HG03108 (cell line): ENCODE measurements at regions not wholly inside any gene's neighbourhood (a gene's known extent, or its start where the extent isn't known, plus 50 kb on each side); places are given as distances from the start of the nearest gene placed in this dataset.
"Not testable (repeated sequence)": the region's sequence is repeated elsewhere in the genome, so short reads cannot be mapped to it uniquely, and the experiment has no call there.

Experiments used
- ATAC-seq: cut with Tn5 transposase; IDR thresholded peaks from one replicate; pipeline ENCODE4 v1.9.1; 2021; ENCODE audit warnings: moderate library complexity; ENCODE audit not compliant: unreplicated experiment

DNA sequence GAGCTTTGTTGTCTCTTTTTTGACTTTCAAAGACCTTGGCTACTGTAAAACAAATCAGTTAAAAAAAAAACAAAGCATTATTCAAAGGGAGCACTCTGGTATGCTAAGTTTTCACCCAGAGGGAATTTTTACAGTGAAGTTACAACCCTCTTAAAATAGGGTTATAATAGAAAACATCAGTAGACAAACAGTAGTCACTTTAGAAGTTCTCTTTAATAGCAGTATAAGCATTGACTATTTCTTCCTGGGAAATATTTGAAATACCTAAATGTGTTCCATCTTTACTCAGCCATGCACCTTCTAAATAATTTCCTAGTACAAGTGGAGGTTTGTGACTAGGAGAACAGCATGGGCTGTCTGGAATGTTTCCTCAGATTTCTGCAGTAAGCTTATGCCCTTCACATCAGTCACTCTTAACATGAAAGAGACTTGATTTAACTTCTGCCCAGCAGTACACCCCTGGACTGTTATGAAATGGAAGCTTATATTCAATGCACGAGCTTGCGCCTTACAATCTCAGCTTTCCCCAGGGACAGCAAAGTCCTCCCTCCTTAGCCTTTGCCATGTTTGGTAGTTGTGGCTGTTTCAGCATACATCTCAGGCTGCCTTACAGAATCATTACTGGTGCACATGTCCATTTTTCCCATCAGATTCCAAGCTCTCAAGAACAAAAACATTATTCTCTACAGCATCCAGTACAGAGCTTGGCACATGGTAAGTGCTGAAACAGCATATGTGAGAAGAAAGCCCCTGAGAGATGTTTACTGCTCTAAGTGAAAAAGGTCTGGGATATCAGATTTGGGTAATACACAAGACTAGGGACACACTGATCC lies 191.5 kb downstream of the ZNF608 start:
- ATAC-seq, result no peak

DNA sequence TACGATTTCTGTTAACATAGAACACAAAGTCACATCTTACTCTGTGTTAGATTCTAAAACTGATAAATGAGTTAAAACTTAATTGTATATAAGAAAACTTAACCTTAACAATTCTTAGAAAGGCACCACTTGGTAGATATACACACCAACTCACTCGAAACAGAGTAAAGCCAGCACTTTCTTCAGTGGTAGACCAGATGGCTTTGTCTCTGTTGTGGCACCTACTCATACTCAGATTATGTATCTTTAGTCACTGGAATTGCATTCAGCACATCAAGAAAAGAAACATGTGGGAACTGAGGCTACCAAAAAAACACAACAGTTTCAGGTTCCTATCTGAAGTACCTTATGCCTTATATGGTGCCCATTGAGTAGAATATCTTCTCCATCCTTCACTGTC lies 192.5 kb downstream of the ZNF608 start:
- ATAC-seq, result no peak

DNA sequence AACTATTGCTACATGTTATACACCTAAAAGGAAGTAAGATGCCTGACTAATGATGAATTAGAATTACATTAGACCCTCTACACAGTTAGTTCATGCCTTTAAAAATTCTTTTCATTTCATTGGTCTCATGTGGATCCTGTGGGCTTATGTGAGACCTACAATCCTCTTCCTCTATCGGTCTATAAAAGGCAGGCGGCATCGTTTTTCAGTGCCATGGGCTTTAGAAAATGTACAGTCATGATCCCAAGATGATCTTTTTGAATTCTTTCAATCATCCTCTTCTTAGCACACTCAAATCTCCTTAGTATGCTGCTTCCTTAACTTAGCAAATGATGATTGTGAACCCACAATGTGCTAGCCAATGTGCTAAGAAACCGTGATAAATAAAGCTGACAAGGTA lies 193.9 kb downstream of the ZNF608 start:
- ATAC-seq, result no peak

DNA sequence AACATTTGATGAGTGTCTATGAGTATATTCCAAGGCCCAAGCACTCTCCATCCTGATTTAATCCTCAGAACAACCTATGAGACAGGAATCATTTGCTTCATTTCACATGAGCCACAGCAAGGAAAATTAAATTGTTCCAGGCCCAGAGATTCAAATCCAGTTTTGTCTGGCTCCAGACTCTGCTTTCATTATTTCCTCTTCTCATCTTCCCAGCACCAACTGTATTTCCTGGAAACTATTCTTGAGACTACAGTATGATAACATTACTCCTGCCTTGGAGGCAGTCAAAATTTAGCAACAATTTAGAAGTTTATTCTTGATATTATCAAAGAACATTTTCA lies 194.5 kb downstream of the ZNF608 start:
- ATAC-seq, result no peak

DNA sequence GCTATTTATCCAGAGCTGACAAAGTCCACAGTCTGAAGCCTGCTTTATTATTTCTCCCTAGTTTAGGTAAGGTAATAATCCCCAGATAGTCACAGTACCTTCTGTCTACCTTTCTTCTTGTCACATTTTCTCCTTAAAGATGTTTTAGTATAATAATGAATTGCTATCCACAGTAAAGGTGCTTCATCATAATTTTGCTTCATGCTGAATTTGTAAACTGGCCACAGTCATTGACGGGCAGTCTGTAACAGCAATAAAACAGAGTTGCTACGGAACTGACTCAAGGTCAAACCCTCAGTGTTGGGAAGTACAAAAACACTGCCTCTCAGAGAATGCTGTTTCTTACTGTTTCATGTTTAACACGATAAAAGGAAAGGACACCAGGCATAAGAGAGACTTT lies 195.7 kb downstream of the ZNF608 start:
- no peak for ATAC-seq

DNA sequence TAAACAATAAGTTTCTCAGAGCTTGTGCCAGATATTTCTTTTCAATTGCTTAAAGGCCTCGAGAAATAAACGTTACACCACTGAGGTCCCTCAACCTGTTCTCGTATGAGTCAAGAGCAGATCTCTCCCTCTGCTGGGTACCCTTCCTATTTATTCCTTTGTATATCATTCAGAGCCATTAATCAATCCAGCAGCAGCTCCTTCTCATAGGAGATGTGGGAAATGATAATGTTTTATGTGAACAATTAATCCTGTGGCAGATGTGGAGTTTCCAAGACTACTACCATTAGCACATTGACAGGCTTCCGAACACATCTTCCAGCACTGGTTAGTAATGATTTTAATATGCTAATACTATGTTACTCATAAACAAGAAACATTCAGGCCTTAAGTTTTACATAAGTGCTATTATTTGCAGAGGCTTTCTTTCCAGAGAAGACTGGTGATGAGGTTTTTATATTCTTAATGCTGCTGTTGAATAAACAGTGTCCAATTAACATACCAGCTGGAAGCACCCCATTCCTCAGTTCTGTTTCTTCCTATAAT lies 196.5 kb downstream of the ZNF608 start:
- no peak for ATAC-seq

DNA sequence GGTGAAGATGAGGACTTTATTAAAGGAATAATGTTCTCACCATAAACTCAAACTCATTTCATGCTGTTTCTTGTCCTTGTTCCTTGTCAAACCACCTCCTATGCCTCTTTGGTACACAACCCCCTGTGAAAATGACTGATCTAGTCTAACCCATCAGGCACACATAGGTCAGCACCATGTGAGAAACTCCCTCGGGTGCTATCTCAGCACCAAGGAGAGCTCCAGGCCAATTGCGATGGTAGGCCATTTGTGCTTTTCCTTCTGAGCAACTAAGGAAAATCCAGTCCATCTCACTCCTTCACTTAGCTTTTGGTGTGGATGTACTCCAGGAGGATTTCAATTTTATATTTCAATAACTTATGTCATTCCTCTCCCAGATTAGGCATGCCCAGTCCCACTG lies 199.8 kb downstream of the ZNF608 start:
- no peak for ATAC-seq

DNA sequence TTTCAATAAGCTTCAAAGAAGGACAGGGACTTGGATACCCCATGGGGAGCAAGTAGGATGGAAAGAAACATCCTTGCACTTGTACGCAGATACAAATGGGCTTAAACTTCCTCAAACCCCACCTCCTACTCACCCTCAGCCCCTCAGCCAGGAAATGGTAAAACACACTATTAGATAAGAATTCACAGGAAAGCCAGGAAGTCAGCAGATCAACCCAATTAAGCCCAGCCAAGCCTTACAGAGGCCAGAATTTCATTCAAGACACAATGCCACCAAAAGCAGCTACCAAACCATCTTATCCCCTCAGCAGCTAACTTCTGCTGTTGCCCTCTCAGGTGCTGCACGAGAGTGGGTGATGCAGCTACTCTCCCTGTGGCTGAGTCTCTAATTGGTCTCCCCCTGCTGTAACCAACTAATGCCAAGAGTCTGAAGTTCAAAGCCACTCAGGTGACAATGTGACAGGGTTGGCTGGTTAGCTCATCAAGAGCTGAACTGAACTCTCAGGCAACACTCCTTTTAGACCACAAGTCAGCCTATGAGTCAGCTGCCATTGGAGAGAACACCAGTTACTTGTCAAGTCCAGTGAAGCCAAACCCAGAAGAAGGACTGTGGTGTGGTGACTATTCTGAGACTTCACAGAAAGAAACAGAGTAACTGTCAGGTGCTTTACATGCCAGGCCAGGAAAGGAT lies 201.9 kb downstream of the ZNF608 start:
- ATAC-seq, result peak; percentile 79

DNA sequence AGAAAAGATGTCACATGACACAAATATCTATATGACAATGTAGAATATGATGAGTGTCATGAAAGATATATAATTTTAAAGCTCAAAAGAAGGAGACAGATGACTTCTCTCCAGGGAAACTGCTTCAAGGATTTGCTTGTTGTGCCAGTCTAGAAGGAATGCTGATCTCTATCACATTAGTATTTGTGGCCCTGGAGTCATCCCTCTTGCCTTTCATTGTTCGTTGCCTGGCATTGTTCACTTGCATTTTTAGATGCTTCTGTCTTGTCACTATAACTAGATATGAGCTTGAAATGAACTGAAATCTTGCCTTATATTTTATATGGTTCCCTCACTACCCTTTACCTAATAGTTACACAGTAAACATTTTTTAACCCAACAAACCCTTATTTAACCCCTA lies 207.5 kb downstream of the ZNF608 start:
- no peak for ATAC-seq

DNA sequence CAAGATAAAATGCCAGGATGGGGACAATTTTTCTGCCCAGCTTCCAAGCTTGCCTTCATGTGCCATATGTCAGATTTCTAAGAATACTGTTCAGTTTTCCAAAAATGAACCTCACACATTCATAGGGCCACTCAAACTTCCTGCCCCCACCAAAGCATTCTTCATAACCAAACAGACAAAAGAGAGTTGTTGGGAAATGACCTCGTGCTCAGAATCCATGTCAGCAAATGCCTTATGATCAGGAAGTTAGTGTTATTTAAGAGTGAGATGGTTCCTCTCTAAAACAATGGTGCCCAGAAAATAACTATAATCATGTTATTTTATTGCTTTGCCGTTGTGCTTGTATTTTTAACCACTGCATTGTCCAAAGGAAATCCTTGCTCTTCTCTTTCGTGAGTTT lies 208.2 kb downstream of the ZNF608 start:
- no peak for ATAC-seq

DNA sequence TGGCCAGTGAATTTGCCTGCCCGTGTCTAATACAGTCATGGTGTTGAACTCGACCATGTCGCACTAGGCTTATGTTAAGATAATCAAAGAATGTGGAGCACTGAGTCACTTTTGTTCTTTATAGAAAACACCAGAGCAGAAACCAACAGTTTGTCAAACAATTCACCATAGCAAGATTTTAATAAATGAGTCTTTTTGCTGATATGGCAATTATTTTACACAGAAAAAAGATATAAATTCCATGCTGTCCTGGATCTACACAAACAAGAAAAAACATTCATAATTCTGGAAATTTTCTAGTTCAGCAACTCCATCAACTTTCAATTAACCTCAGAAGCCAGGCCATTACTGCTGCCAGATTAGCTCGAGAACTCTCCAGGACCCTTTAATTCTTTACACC lies 208.9 kb downstream of the ZNF608 start:
- ATAC-seq, result no peak

DNA sequence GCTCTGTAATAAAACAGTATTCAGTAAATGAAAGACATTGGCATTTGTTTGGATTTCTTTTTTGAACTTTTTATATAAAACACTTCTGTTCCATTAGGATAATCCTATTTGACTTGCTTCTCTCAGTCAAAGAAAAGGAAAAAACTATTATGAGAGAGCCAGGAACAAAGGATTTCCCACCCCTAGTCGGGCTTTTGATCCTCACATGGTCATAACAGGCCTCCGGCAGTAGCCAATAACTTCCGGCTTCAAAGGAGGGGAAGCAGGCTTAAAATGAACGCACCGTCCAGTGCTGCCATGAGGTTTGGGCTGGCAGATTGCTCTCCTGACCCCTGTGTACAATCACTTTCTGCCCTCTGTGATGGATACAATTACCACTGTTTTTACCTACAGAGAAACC lies 209.3 kb downstream of the ZNF608 start:
- ATAC-seq, result no peak

DNA sequence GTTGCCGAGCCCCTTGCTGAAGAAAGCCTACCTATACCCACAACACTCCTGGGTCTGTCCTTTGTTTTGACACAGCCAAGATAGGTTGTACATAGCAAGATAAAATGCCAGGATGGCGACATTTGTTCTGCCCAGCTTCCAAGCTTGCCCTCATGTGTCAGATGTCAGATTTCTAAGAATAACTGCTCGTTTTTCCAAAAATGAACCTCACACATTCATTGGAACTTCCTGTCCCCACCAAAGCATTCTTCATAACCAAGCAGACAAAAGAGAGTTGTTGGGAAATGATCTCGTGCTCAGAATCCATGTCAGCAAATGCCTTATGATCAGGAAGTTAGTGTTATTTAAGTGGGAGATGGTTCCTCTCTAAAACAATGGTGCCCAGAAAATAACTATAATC lies 210.1 kb downstream of the ZNF608 start:
- no peak for ATAC-seq

DNA sequence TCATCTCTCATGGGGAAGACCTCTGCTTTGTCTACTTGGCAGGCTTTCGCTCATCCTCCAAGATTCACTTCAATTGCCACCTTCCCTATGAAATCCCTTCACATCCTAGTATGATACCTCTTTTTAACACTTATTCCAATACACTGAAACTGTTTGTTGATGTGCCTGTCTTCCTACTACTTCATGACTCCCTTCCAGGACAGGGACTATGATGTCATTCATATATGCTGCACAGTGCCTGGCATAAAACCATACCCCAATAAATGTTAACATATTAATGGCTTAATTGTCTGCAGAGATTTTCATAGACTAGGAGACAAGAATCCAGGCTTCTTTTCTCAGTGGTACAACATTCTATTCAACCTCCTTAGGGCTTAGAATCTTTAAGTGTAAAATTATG lies 215.5 kb downstream of the ZNF608 start:
- no peak for ATAC-seq

DNA sequence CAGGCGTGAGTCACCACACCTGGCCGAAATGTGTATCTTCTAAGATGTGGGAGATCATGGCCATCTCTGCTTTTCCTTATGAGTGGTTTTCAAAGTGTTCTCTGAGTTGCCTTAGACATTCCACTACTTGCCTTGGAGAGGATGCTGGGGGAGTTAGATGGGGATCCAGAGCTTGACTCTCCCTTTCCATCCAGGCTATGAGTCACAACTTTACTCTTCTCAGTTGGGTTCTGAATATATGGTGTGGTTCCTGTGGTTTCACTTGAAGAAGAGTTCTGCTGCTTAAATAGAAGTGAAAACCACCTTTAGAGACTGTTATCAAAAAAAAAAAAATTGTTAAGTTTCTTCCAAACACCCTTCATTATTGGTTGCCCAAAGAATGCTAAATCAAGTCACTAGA lies 217.6 kb downstream of the ZNF608 start:
- ATAC-seq, result no peak

DNA sequence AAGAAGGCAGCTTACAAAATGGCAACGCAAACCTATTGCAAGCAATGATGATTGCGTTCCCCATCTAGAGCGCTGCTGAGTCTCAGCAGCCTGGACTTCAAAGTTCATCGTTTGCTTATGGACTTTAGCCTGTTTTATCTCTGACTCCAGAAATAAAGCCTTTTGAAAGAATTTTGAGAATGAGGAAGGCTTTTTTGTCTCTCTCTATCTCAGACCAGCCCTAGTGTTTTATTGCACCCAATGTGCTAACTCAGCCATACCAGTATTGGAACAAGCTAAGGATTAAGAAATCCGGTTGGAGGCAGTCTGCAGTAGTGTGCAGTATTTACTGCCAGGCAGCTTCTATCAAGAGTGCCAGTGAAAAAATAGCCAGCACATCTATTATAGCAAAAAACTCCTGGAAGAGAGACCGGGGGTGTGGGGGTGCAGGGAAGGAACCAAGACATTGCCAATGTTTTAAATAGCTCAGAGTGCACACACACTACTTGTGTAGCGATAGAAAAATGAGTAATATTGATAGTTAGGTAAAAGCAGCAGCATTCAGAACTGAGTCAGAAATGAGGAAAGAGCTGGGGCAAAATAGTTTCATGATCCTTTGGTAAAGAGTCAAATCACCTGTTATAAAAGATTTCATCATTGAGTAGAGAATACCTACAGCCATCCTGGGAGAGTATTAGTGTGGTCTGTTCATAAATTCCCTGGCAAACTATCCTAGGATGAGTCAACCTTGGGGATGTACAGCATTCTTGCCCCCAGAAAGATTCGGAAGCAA lies 219.0 kb downstream of the ZNF608 start:
- ATAC-seq, result no peak

DNA sequence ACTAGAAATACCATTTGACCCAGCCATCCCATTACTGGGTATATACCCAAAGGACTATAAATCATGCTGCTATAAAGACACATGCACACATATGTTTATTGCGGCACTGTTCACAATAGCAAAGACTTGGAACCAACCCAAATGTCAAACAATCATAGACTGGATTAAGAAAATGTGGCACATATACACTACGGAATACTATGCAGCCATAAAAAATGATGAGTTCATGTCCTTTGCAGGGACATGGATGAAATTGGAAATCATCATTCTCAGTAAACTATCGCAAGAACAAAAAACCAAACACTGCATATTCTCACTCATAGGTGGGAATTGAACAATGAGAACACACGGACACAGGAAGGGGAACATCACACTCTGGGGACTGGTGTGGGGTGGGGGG lies 220.4 kb downstream of the ZNF608 start:
- ATAC-seq, result not testable (repeated sequence)

DNA sequence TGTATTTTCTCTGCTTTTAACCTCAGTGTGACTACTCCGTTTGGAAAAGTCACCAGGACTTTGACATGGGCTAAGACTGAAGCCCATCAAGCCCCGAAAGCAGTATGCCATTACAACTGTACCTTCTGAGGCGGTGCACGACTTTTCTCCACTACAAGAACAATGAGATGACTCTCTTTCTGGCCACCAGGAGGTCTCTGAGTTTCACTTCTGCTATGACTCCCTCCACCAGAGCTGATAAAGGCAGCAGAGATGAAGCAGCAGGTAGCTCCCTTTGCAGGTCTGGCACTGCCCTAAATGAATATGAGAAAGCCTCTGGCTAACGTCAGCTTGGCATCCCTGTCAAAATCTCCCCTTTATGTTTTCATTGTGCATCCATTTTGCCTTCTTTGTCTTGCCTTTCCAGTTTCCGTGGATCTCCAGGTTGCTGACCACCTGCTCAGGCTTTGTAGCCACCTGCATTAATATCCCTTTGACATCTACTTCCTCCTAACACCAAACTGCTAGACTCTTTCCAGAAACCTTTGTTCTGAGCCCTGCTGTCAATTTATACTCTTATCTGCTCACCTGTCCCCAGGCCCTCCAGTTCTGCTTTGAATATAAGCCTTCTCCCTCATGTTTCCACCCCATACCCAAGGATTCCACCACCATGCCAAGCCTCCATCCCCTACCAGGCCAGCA lies 221.7 kb downstream of the ZNF608 start:
- peak; percentile 92 for ATAC-seq

DNA sequence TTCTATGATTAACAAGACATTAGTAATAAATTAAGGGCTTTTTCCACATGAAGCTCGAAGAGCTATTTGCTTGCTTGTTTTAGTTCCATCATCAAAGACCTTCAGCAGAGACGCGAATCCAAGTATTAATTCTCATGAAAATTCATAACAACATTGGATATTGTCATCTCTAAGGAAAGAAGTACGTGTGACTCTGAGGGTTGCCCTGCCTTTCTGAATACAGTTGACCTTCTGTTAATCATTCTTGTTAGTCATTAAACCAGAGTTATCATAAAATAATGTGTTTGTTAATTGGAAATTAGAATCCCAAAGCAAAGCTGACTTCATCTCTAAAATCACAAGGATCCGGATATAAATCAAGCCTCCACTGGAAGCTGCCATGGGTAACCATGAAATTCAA lies 222.5 kb downstream of the ZNF608 start:
- ATAC-seq, result no peak

DNA sequence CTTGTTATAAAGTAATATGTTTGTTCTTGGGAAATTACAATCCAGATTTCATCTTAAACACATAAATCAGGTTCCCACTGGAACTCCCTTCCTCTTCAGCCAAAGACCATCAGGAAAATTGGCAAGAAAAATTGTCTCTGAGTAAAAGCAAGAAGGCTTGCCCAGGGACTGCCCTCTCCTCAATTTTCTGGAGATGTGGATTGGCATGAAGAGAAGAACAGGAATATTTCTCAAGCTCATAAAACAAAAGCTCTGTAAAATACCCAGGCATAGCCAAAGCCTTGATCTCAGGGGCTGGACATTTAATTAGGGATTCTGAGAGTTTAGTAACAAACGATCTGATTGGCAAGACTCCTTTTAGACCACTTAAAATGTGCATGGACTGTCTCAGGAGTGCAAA lies 223.4 kb downstream of the ZNF608 start:
- no peak for ATAC-seq
